Suprapubic skin (tissue), 4 donors: ENCODE measurements at regions not wholly inside any gene's neighbourhood (a gene's known extent, or its start where the extent isn't known, plus 50 kb on each side); places are given as distances from the start of the nearest gene placed in this dataset.

ENCODE experiments used
- DNase-seq, 2 donors: peaks; one replicate each; pipeline ENCODE4 v3.0.0-alpha.2; 2019; ENCODE audit warnings: low spot score in 2 of 2
- H3K27ac ChIP-seq: fragments of 200-600 bp; sonication (generic); one replicate; pipeline ENCODE4 v1.5.1; 2019
- H3K27me3 ChIP-seq: fragments of 200-600 bp; sonication (generic); one replicate; pipeline ENCODE4 v1.5.1; 2019
- H3K36me3 ChIP-seq: fragments of 200-600 bp; sonication (generic); one replicate; pipeline ENCODE4 v1.5.1; 2019
- H3K4me1 ChIP-seq: fragments of 200-600 bp; sonication (generic); one replicate; pipeline ENCODE4 v1.5.1; 2019
- H3K4me3 ChIP-seq: fragments of 200-600 bp; sonication (generic); one replicate; pipeline ENCODE4 v1.5.1; 2019; ENCODE audit warnings: mild to moderate bottlenecking
- H3K9me3 ChIP-seq: fragments of 200-600 bp; sonication (generic); one replicate; pipeline ENCODE4 v1.5.1; 2019
- CTCF ChIP-seq, 2 donors: fragments of 200-600 bp in 1 of 2; fragments of 450-650 bp in 1 of 2; sonication (generic) in 1 of 2; IDR thresholded peaks; one replicate each; pipeline ENCODE4 v1.5.1; 2016 to 2019; ENCODE audit warnings: antibody characterized with exemption in 2 of 2, mild to moderate bottlenecking in 1 of 2, moderate library complexity in 1 of 2
- EP300 ChIP-seq: sonication (generic); formaldehyde crosslinking; IDR thresholded peaks from one replicate; pipeline ENCODE4 v1.6.1; 2017; ENCODE audit warnings: antibody characterized with exemption
- POLR2A ChIP-seq, 2 donors: fragments of 450-650 bp; IDR thresholded peaks; one replicate each; pipeline ENCODE4 v1.6.1; 2017; ENCODE audit warnings: antibody characterized with exemption in 2 of 2, mild to moderate bottlenecking in 2 of 2, moderate library complexity in 2 of 2
- POLR2AphosphoS5 ChIP-seq, 3 donors: sonication (generic); formaldehyde crosslinking; IDR thresholded peaks; one replicate each; pipeline ENCODE4 v1.6.1; 2017; ENCODE audit warnings: antibody characterized with exemption in 3 of 3
- WGBS: methylation state at CpG from one replicate; pipeline ENCODE4 v1.1.5; 2018; 5-methylcytosine and 5-hydroxymethylcytosine counted together

GRCh38 chr12:23113781-23114180, 488.8 kb downstream of the ETNK1 start:
- no peak for DNase-seq
- Histone ChIP-seq H3K9me3 (no peaks in the 10 kb centered on the region), H3K4me1 (no peaks in the 10 kb centered on the region), H3K4me3 (no peak overlapping the region), H3K36me3 (no peaks in the 10 kb centered on the region), H3K27ac (no peak overlapping the region), H3K27me3 (no peaks in the 10 kb centered on the region)
- TF ChIP-seq POLR2AphosphoS5 (IDR thresholded peaks at IDR 0.05) (no peak), EP300 (no peak), CTCF (IDR thresholded peaks at IDR 0.05) (no peak), POLR2A (IDR thresholded peaks at IDR 0.05) (no peak)
- 53% methylated on average over 4 of the region's 4 CpGs for WGBS

- no peaks in the 10 kb centered on the region for H3K9me3 ChIP-seq
- no peak overlapping the region for H3K4me3 ChIP-seq
- no peaks in the 10 kb centered on the region for H3K36me3 ChIP-seq
- no peaks in the 10 kb centered on the region for H3K4me1 ChIP-seq
- WGBS = 93% methylated on average over 1 of the region's 1 CpG
- no peak for DNase-seq
- TF ChIP-seq EP300 (no peak), POLR2AphosphoS5 (IDR thresholded peaks at IDR 0.05) (no peak), CTCF (IDR thresholded peaks at IDR 0.05) (no peak), POLR2A (IDR thresholded peaks at IDR 0.05) (no peak)
- no peaks in the 10 kb centered on the region for H3K27me3 ChIP-seq
- H3K27ac ChIP-seq = no peak overlapping the region
These were observed 491.0 kb downstream of the ETNK1 start for GRCh38 chr12:23115984-23116383.

GRCh38 chr12:23126794-23127193, 501.8 kb downstream of the ETNK1 start:
- Histone ChIP-seq H3K27me3 (no peaks in the 10 kb centered on the region), H3K36me3 (no peaks in the 10 kb centered on the region), H3K9me3 (no peaks in the 10 kb centered on the region), H3K4me1 (no peaks in the 10 kb centered on the region), H3K27ac (no peak overlapping the region), H3K4me3 (no peak overlapping the region)
- TF ChIP-seq POLR2AphosphoS5 (IDR thresholded peaks at IDR 0.05) = no peak
- no peak for TF ChIP-seq CTCF (IDR thresholded peaks at IDR 0.05)
- no peak for TF ChIP-seq POLR2A (IDR thresholded peaks at IDR 0.05)
- no peak for TF ChIP-seq EP300
- DNase-seq = no peak
- 42% methylated on average over 2 of the region's 2 CpGs for WGBS

GRCh38 chr12:23127701-23128100, 502.7 kb downstream of the ETNK1 start:
- WGBS = 85% methylated on average over 3 of the region's 3 CpGs
- TF ChIP-seq POLR2AphosphoS5 (IDR thresholded peaks at IDR 0.05) (no peak), CTCF (IDR thresholded peaks at IDR 0.05) (no peak), EP300 (no peak)
- no peaks in the 10 kb centered on the region for H3K27me3 ChIP-seq
- no peaks in the 10 kb centered on the region for H3K4me1 ChIP-seq
- H3K4me3 ChIP-seq = no peak overlapping the region
- no peak for DNase-seq
- H3K27ac ChIP-seq = no peak overlapping the region
- no peaks in the 10 kb centered on the region for H3K9me3 ChIP-seq
- no peaks in the 10 kb centered on the region for H3K36me3 ChIP-seq

- H3K9me3 ChIP-seq = no peaks in the 10 kb centered on the region
- no peaks in the 10 kb centered on the region for H3K27me3 ChIP-seq
- no peak overlapping the region for H3K27ac ChIP-seq
- no peaks in the 10 kb centered on the region for H3K4me1 ChIP-seq
- 52% methylated on average over 2 of the region's 2 CpGs for WGBS
- no peak overlapping the region for H3K4me3 ChIP-seq
- H3K36me3 ChIP-seq = no peaks in the 10 kb centered on the region
- no peak for DNase-seq
- TF ChIP-seq CTCF (IDR thresholded peaks at IDR 0.05) = no peak
- TF ChIP-seq POLR2A (IDR thresholded peaks at IDR 0.05) = no peak
- no peak for TF ChIP-seq EP300
- no peak for TF ChIP-seq POLR2AphosphoS5 (IDR thresholded peaks at IDR 0.05)
These were observed 503.5 kb downstream of the ETNK1 start for GRCh38 chr12:23128462-23128861.
